ENCODE measurements at regions not wholly inside any gene's neighbourhood (a gene's known extent, or its start where the extent isn't known, plus 50 kb on each side); places are given as distances from the start of the nearest gene placed in this dataset.

- H3K9me3 ChIP-seq = no peaks in the 10 kb centered on the region
- H3K36me3 ChIP-seq = no peaks in the 10 kb centered on the region
- DNase-seq = no peak
- no peak overlapping the region for H3K4me3 ChIP-seq
- intact Hi-C loops (cut with DNase I) = no loop called here
- no peaks in the 10 kb centered on the region for H3K27me3 ChIP-seq
- no peak for ATAC-seq
- peak overlapping the region in 7 of 10 donors; percentile 73 to 87 (median 79) for H3K27ac ChIP-seq
- TF ChIP-seq, protein P1, sequence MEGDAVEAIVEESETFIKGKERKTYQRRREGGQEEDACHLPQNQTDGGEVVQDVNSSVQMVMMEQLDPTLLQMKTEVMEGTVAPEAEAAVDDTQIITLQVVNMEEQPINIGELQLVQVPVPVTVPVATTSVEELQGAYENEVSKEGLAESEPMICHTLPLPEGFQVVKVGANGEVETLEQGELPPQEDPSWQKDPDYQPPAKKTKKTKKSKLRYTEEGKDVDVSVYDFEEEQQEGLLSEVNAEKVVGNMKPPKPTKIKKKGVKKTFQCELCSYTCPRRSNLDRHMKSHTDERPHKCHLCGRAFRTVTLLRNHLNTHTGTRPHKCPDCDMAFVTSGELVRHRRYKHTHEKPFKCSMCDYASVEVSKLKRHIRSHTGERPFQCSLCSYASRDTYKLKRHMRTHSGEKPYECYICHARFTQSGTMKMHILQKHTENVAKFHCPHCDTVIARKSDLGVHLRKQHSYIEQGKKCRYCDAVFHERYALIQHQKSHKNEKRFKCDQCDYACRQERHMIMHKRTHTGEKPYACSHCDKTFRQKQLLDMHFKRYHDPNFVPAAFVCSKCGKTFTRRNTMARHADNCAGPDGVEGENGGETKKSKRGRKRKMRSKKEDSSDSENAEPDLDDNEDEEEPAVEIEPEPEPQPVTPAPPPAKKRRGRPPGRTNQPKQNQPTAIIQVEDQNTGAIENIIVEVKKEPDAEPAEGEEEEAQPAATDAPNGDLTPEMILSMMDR (IDR thresholded peaks at IDR 0.05) = no peak
- 88 to 96% methylated on average over 6 of the region's 6 CpGs for WGBS, 2 donors
- H3K4me1 ChIP-seq = peaks cover 10 to 57% (median 32%) of the 10 kb centered on the region in 9 donors
Observed at GRCh38 chr11:86741839-86742805, 58.2 kb upstream of the PRSS23 start.

DNA sequence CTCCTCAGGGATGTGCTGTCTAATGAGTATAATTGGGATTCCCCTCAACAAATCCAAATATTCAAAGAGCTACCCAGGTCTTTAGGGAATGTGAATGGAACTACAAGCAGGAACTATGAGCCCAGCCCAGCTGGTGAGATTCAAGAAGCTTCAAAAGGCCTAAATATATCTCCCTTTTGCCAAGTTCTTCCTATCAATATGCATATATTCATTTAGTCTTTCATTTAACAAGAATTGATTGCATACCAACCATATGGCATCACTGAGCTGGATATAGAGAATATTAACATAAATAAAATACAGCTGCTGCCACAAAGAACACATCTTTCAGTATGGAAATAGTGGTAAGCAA lies 58.9 kb upstream of the PRSS23 start:
- peaks cover 10 to 57% (median 32%) of the 10 kb centered on the region in 9 donors for H3K4me1 ChIP-seq
- no peaks in the 10 kb centered on the region for H3K36me3 ChIP-seq
- TF ChIP-seq, protein P1 (IDR thresholded peaks at IDR 0.05) = no peak
- no peak for DNase-seq
- peak overlapping the region in 9 of 10 donors; percentile 50 to 87 (median 78) for H3K27ac ChIP-seq
- H3K9me3 ChIP-seq = no peaks in the 10 kb centered on the region
- H3K27me3 ChIP-seq = no peaks in the 10 kb centered on the region
- intact Hi-C loops (cut with DNase I) = no loop called here
- peak in 1 of 8 donors; percentile 7 for ATAC-seq
- no peak overlapping the region for H3K4me3 ChIP-seq

- ATAC-seq = peak; percentile 56 to 84 (median 76)
- Histone ChIP-seq H3K36me3 (no peaks in the 10 kb centered on the region), H3K9me3 (no peaks in the 10 kb centered on the region), H3K27me3 (no peaks in the 10 kb centered on the region), H3K4me3 (no peak overlapping the region), H3K4me1 (peaks cover 10 to 57% (median 32%) of the 10 kb centered on the region in 9 donors), H3K27ac (peak overlapping the region; percentile 50 to 87 (median 78))
- intact Hi-C loops (cut with DNase I) = no loop called here
- 65 to 77% methylated on average over 7 of the region's 7 CpGs for WGBS, 2 donors
- peak in 1 of 2 donors; percentile 45 for DNase-seq
- TF ChIP-seq, protein P1 (IDR thresholded peaks at IDR 0.05) = no peak
Observed at GRCh38 chr11:86740628-86741483, 59.5 kb upstream of the PRSS23 start.

- H3K27ac ChIP-seq = no peak overlapping the region
- peaks cover 10 to 51% (median 32%) of the 10 kb centered on the region in 9 donors for H3K4me1 ChIP-seq
- no peaks in the 10 kb centered on the region for H3K27me3 ChIP-seq
- H3K9me3 ChIP-seq = peaks cover 0 to 3% (median 0%) of the 10 kb centered on the region in 11 donors
- intact Hi-C loops (cut with DNase I) = loop anchor here in 1 of 10 donors (10.0 kb wide), 1 partner anchor 64 kb away; the partner anchor contains the start of gene ME3
- DNase-seq (no peak), ATAC-seq (no peak)
- WGBS, 2 donors = 96 to 98% methylated on average over 2 of the region's 2 CpGs
- H3K36me3 ChIP-seq = no peaks in the 10 kb centered on the region
- TF ChIP-seq, protein P1 (IDR thresholded peaks at IDR 0.05) = no peak
- no peak overlapping the region for H3K4me3 ChIP-seq
Observed at GRCh38 chr11:86738568-86738967, 61.8 kb upstream of the PRSS23 start.

Measured in heart right ventricle (tissue), 16 donors.